Neural cell (in vitro differentiated cells): ENCODE measurements at regions not wholly inside any gene's neighbourhood (a gene's known extent, or its start where the extent isn't known, plus 50 kb on each side); places are given as distances from the start of the nearest gene placed in this dataset.
"Not testable (repeated sequence)": the region's sequence is repeated elsewhere in the genome, so short reads cannot be mapped to it uniquely, and the experiment has no call there.

Source experiments
- H2AFZ ChIP-seq: fragments of 200-600, 300-800 bp; sonication (generic), shearing (Covaris generic); 2 replicates; pipeline ENCODE4 v1.6.0; 2014; ENCODE audit warnings: low read depth, mild to moderate bottlenecking, antibody characterized with exemption, low read length, moderate library complexity
- H3F3A ChIP-seq: fragments of 200-600 bp; shearing (Covaris generic); 2 replicates; pipeline ENCODE4 v1.6.1; 2016; ENCODE audit warnings: mild to moderate bottlenecking, moderate library complexity, mixed read lengths, antibody characterized with exemption, low read length; ENCODE audit not compliant: insufficient read depth, poor library complexity, severe bottlenecking
- H3K27ac ChIP-seq: fragments of 200-600, 300-800 bp; sonication (generic), shearing (Covaris generic); 2 replicates; pipeline ENCODE4 v1.5.1; 2014; ENCODE audit warnings: mild to moderate bottlenecking, low read length, moderate library complexity
- H3K27me3 ChIP-seq: fragments of 300-800, 200-600 bp; sonication (generic), shearing (Covaris generic); 2 replicates; pipeline ENCODE4 v1.6.0; 2014; ENCODE audit warnings: mild to moderate bottlenecking, low read depth, low read length, moderate library complexity; ENCODE audit not compliant: insufficient read depth
- H3K36me3 ChIP-seq: fragments of 300-800, 200-600 bp; sonication (generic), shearing (Covaris generic); 2 replicates; pipeline ENCODE4 v1.5.1; 2014; ENCODE audit warnings: mild to moderate bottlenecking, antibody characterized with exemption, low read length, moderate library complexity; ENCODE audit not compliant: insufficient read depth
- H3K4me2 ChIP-seq: fragments of 300-800, 200-600 bp; sonication (generic), shearing (Covaris generic); 2 replicates; pipeline ENCODE4 v1.6.0; 2014; ENCODE audit warnings: mild to moderate bottlenecking, low read length
- H3K4me3 ChIP-seq: fragments of 300-800, 200-600 bp; sonication (generic), shearing (Covaris generic); 2 replicates; pipeline ENCODE4 v1.5.1; 2014; ENCODE audit warnings: mild to moderate bottlenecking, low read length, moderate library complexity
- H3K79me2 ChIP-seq: fragments of 200-600 bp; shearing (Covaris generic); replicated peaks from 2 replicates; pipeline ENCODE4 v1.6.0; 2014; ENCODE audit warnings: mild to moderate bottlenecking, low read length, moderate library complexity; ENCODE audit not compliant: insufficient read depth
- H3K9ac ChIP-seq: fragments of 300-800, 200-600 bp; sonication (generic), shearing (Covaris generic); 2 replicates; pipeline ENCODE4 v1.6.1; 2016; ENCODE audit warnings: mild to moderate bottlenecking, low read length, mixed read lengths
- H3K9me2 ChIP-seq: fragments of 200-600 bp; shearing (Covaris generic); 2 replicates; pipeline ENCODE4 v1.6.1; 2016; ENCODE audit warnings: mild to moderate bottlenecking, low read length, mixed read lengths; ENCODE audit not compliant: insufficient read depth
- H3K9me3 ChIP-seq: fragments of 200-600, 300-800 bp; sonication (generic), shearing (Covaris generic); 2 replicates; pipeline ENCODE4 v1.6.1; 2016; ENCODE audit warnings: mild to moderate bottlenecking, mixed run types, low read length, moderate library complexity, mixed read lengths
- H4K20me1 ChIP-seq: fragments of 200-600 bp; shearing (Covaris generic); 2 replicates; pipeline ENCODE4 v1.6.1; 2016; ENCODE audit warnings: mild to moderate bottlenecking, mixed run types; ENCODE audit not compliant: insufficient read depth
- EP300 ChIP-seq: fragments of 450-650 bp; conservative IDR thresholded peaks from 2 replicates; pipeline ENCODE4 v1.6.1; 2014; ENCODE audit warnings: antibody characterized with exemption, mild to moderate bottlenecking, moderate library complexity; ENCODE audit not compliant: poor library complexity, severe bottlenecking
- EZH2 ChIP-seq: fragments of 200-600, 300-800 bp; shearing (Covaris generic), sonication (generic); IDR thresholded peaks from 2 replicates; pipeline ENCODE4 v1.6.1; 2014; ENCODE audit warnings: antibody characterized with exemption, low read length, borderline replicate concordance, mild to moderate bottlenecking; ENCODE audit not compliant: insufficient read depth, poor library complexity, severe bottlenecking
- MXI1 ChIP-seq: fragments of 450-650 bp; conservative IDR thresholded peaks from 2 replicates; pipeline ENCODE4 v1.6.1; 2014; ENCODE audit warnings: antibody characterized with exemption, mild to moderate bottlenecking; ENCODE audit not compliant: poor library complexity, severe bottlenecking
- POLR2AphosphoS5 ChIP-seq: IDR thresholded peaks from 2 replicates; pipeline ENCODE4 v1.6.1; 2012
- RAD21 ChIP-seq: fragments of 450-650 bp; conservative IDR thresholded peaks from 2 replicates; pipeline ENCODE4 v1.6.1; 2014; ENCODE audit warnings: antibody characterized with exemption, mild to moderate bottlenecking, moderate library complexity
- REST ChIP-seq: IDR thresholded peaks from 2 replicates; pipeline ENCODE4 v1.6.1; 2012; ENCODE audit warnings: borderline replicate concordance
- SMC3 ChIP-seq: fragments of 450-650 bp; conservative IDR thresholded peaks from 2 replicates; pipeline ENCODE4 v1.6.1; 2014; ENCODE audit warnings: antibody characterized with exemption, mild to moderate bottlenecking, moderate library complexity; ENCODE audit not compliant: poor library complexity
- TAF1 ChIP-seq: IDR thresholded peaks from 2 replicates; pipeline ENCODE4 v1.6.1; 2012; ENCODE audit warnings: low read depth
- TF ChIP-seq, protein P1 (sequence below): fragments of 450-650 bp; IDR thresholded peaks from 2 replicates; pipeline ENCODE4 v1.5.1; 2014; ENCODE audit warnings: antibody characterized with exemption, mild to moderate bottlenecking, moderate library complexity; ENCODE audit not compliant: poor library complexity, severe bottlenecking

GRCh38 chr11:96486890-96487611 lies 97.2 kb downstream of the JRKL start:
- TF ChIP-seq REST (no peak), MXI1 (no peak), SMC3 (no peak), EP300 (no peak), POLR2AphosphoS5 (no peak), EZH2 (no peak), TAF1 (no peak), RAD21 (no peak)
- TF ChIP-seq, protein P1, sequence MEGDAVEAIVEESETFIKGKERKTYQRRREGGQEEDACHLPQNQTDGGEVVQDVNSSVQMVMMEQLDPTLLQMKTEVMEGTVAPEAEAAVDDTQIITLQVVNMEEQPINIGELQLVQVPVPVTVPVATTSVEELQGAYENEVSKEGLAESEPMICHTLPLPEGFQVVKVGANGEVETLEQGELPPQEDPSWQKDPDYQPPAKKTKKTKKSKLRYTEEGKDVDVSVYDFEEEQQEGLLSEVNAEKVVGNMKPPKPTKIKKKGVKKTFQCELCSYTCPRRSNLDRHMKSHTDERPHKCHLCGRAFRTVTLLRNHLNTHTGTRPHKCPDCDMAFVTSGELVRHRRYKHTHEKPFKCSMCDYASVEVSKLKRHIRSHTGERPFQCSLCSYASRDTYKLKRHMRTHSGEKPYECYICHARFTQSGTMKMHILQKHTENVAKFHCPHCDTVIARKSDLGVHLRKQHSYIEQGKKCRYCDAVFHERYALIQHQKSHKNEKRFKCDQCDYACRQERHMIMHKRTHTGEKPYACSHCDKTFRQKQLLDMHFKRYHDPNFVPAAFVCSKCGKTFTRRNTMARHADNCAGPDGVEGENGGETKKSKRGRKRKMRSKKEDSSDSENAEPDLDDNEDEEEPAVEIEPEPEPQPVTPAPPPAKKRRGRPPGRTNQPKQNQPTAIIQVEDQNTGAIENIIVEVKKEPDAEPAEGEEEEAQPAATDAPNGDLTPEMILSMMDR, result no peak
- no peak overlapping the region for H3K4me3 ChIP-seq

GRCh38 chr11:96488911-96489310 lies 99.1 kb downstream of the JRKL start:
- H3K4me2 ChIP-seq, H2AFZ ChIP-seq, H3K36me3 ChIP-seq, H4K20me1 ChIP-seq, H3K4me3 ChIP-seq, H3K9me3 ChIP-seq, H3K9me2 ChIP-seq, H3K9ac ChIP-seq, H3F3A ChIP-seq, H3K27me3 ChIP-seq, H3K27ac ChIP-seq, H3K79me2 ChIP-seq: not testable (repeated sequence)

More at GRCh38 chr11:96486890-96487611, 97.2 kb downstream of the JRKL start:
- H3K27me3 ChIP-seq, result no peaks in the 10 kb centered on the region
- H3F3A ChIP-seq, result no peaks in the 10 kb centered on the region
- no peak overlapping the region for H3K27ac ChIP-seq
- no peaks in the 10 kb centered on the region for H3K9me3 ChIP-seq
- no peaks in the 10 kb centered on the region for H3K79me2 ChIP-seq
- H3K36me3 ChIP-seq, result no peaks in the 10 kb centered on the region
- H3K9ac ChIP-seq, result no peak overlapping the region
- H4K20me1 ChIP-seq, result no peaks in the 10 kb centered on the region
- no peaks in the 10 kb centered on the region for H3K9me2 ChIP-seq
- no peak overlapping the region for H2AFZ ChIP-seq
- no peak overlapping the region for H3K4me2 ChIP-seq
